C4-2B (cell line): ENCODE measurements at regions not wholly inside any gene's neighbourhood (a gene's known extent, or its start where the extent isn't known, plus 50 kb on each side); places are given as distances from the start of the nearest gene placed in this dataset.

Source experiments
- H3K27ac ChIP-seq: fragments of 450-650 bp; 2 replicates; pipeline ENCODE4 v1.5.1; 2017
- CTCF ChIP-seq: fragments of 450-650 bp; conservative IDR thresholded peaks from 2 replicates; pipeline ENCODE4 v1.5.1; 2017; ENCODE audit warnings: mild to moderate bottlenecking
- ZFX ChIP-seq: fragments of 450-650 bp; IDR thresholded peaks from 2 replicates; pipeline ENCODE4 v1.6.1; 2017

DNA sequence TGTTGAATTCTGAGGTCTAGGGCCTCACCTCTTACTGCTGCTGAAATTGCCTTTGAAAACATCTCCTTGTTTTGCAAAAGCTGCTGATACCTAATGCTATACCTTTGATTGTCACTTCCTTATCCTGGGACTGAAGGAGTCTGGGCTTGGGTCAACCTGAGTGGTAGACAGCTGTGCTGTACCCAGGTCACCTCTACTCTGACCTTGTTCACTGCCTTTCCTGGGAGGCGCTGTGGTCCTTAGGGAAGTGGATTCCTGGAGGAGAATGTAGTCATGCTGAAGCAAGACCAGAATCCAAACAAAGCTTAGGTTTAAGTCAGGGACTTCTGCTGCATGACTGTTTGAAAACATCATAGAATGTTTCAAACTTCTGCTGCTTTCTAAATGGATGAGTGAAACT lies 191.4 kb downstream of the SNAPC1 start:
- TF ChIP-seq ZFX (no peak), CTCF (no peak)
- H3K27ac ChIP-seq, result no peak overlapping the region

DNA sequence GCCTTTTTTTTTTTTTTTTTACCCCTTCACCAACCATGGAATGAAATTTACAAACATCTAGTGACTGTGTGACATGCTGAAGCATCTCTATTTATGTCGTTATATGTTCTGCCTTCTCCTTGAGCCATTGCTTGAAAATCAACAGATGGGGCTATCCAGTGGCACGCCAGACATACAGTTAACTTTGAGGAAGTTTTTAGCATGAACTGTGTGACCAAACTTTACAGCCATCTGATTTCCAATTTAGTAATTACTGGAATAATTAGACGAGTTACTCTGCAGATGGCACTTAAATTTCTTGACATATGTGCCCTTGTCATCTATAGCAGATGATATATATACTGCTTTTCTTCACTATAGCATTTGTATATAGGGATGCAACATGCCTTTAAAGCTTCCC lies 192.1 kb downstream of the SNAPC1 start:
- TF ChIP-seq CTCF, result no peak
- TF ChIP-seq ZFX, result no peak
- H3K27ac ChIP-seq, result no peak overlapping the region

GRCh38 chr14:61956517-61956916 lies 194.3 kb downstream of the SNAPC1 start:
- H3K27ac ChIP-seq, result no peak overlapping the region
- TF ChIP-seq ZFX, result no peak

GRCh38 chr14:61959348-61959747 lies 197.1 kb downstream of the SNAPC1 start:
- TF ChIP-seq CTCF (no peak), ZFX (no peak)

GRCh38 chr14:61961369-61961768 lies 199.1 kb downstream of the SNAPC1 start:
- TF ChIP-seq CTCF, result no peak
- no peak for TF ChIP-seq ZFX
- no peak overlapping the region for H3K27ac ChIP-seq

More at GRCh38 chr14:61959348-61959747, 197.1 kb downstream of the SNAPC1 start:
- no peak overlapping the region for H3K27ac ChIP-seq

- TF ChIP-seq ZFX (no peak), CTCF (no peak)
- H3K27ac ChIP-seq, result no peak overlapping the region
Observed at GRCh38 chr14:61963926-61964325, 201.7 kb downstream of the SNAPC1 start.

- no peak overlapping the region for H3K27ac ChIP-seq
Observed at GRCh38 chr14:61965030-61965745, 203.0 kb downstream of the SNAPC1 start.

More at GRCh38 chr14:61965030-61965745, 203.0 kb downstream of the SNAPC1 start:
- TF ChIP-seq CTCF, result no peak
- TF ChIP-seq ZFX, result no peak
